ENCODE measurements at regions not wholly inside any gene's neighbourhood (a gene's known extent, or its start where the extent isn't known, plus 50 kb on each side); places are given as distances from the start of the nearest gene placed in this dataset.

- DNase-seq: peak in 1 of 2 experiments; percentile 52
- H3K9me2 ChIP-seq (ENCODE audit: insufficient read depth): no peaks in the 10 kb centered on the region
- no peak for TF ChIP-seq EZH2 (IDR thresholded peaks at IDR 0.05; ENCODE audit: low read depth)
- TF ChIP-seq CTCF (conservative IDR thresholded peaks at IDR 0.05): no peak
- H3K4me3 ChIP-seq: no peak overlapping the region
- intact Hi-C loops (cut with micrococcal nuclease; ENCODE audit: unreplicated experiment): loop anchor here (2.0 kb wide), 1 partner anchor 34 kb away; no protein-coding TSS in a partner anchor
- peak overlapping the region; percentile 59 for H2AFZ ChIP-seq
- no peaks in the 10 kb centered on the region for H3K79me2 ChIP-seq (ENCODE audit: low read depth)
- peak overlapping the region; percentile 50 for H3K4me2 ChIP-seq
- no peaks in the 10 kb centered on the region for H3K36me3 ChIP-seq (ENCODE audit: low read depth)
- peaks cover 50% of the 10 kb centered on the region for H3K4me1 ChIP-seq (replicated peaks; ENCODE audit: insufficient read depth)
- CTCF ChIA-PET: no interaction called here
- POLR2A ChIA-PET (ENCODE audit: unreplicated experiment): no interaction called here
- peak overlapping the region; percentile 70 for H3K27ac ChIP-seq
- H3K9me3 ChIP-seq (ENCODE audit: insufficient read depth, low read depth): no peaks in the 10 kb centered on the region
- H4K20me1 ChIP-seq (ENCODE audit: insufficient read depth): no peaks in the 10 kb centered on the region
- no peaks in the 10 kb centered on the region for H3K27me3 ChIP-seq (ENCODE audit: insufficient read depth, low read depth)
- no TSS peak for BruUV-seq (replicated peaks)
- H3F3A ChIP-seq (ENCODE audit: insufficient read depth, low read depth): peaks cover 29% of the 10 kb centered on the region
Measured at GRCh38 chr1:87204441-87204840, 124.2 kb upstream of the LMO4 start.

DNA sequence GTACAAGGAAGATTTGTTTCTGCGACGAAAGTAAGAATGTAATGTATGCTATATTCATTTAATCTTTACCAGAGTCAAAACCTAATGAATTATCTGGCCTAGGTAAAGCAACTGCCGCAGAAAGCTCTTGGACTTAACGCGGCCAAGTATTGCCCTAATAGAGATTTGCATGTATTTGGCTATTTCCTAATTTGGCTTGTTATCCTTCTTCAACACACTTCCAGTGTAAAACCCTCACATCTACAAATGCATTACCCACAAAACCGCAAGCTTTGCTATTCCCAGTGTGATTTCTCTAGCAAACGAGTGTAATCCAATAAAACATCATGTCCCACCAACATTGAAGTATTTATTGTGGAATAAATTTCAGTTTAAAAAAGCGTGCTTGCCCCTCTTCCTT is 123.8 kb upstream of the LMO4 start:
- intact Hi-C loops (cut with micrococcal nuclease; ENCODE audit: unreplicated experiment): loop anchor here (2.0 kb wide), 1 partner anchor 34 kb away; no protein-coding TSS in a partner anchor

GRCh38 chr1:87206044-87206831 is 122.4 kb upstream of the LMO4 start:
- Histone ChIP-seq H4K20me1 (ENCODE audit: insufficient read depth) (no peaks in the 10 kb centered on the region), H3K36me3 (ENCODE audit: low read depth) (no peaks in the 10 kb centered on the region), H3K4me2 (no peak overlapping the region), H3K79me2 (ENCODE audit: low read depth) (no peaks in the 10 kb centered on the region), H3K27ac (no peak overlapping the region), H2AFZ (no peak overlapping the region), H3K4me3 (no peak overlapping the region), H3K9me3 (ENCODE audit: insufficient read depth, low read depth) (no peaks in the 10 kb centered on the region), H3K4me1 (replicated peaks; ENCODE audit: insufficient read depth) (peaks cover 35% of the 10 kb centered on the region), H3K27me3 (ENCODE audit: insufficient read depth, low read depth) (no peaks in the 10 kb centered on the region), H3F3A (ENCODE audit: insufficient read depth, low read depth) (peaks cover 23% of the 10 kb centered on the region), H3K9me2 (ENCODE audit: insufficient read depth) (no peaks in the 10 kb centered on the region)
- TF ChIP-seq CTCF (conservative IDR thresholded peaks at IDR 0.05) (no peak), EZH2 (IDR thresholded peaks at IDR 0.05; ENCODE audit: low read depth) (no peak)
- ChIA-PET POLR2A (ENCODE audit: unreplicated experiment) (no interaction called here), CTCF (no interaction called here)
- intact Hi-C loops (cut with micrococcal nuclease; ENCODE audit: unreplicated experiment): no loop called here
- BruUV-seq (replicated peaks): no TSS peak
- DNase-seq: no peak

More for the DNA sequence above, 123.8 kb upstream of the LMO4 start:
- no peak overlapping the region for H2AFZ ChIP-seq
- DNase-seq: no peak
- H3K27me3 ChIP-seq (ENCODE audit: insufficient read depth, low read depth): no peaks in the 10 kb centered on the region
- no peak for TF ChIP-seq CTCF (conservative IDR thresholded peaks at IDR 0.05)
- no peak for TF ChIP-seq EZH2 (IDR thresholded peaks at IDR 0.05; ENCODE audit: low read depth)
- BruUV-seq (replicated peaks): no TSS peak
- peak overlapping the region; percentile 70 for H3K27ac ChIP-seq
- POLR2A ChIA-PET (ENCODE audit: unreplicated experiment): no interaction called here
- peak overlapping the region; percentile 50; the same call in 1 of the 2 replicates for H3K4me2 ChIP-seq
- no peaks in the 10 kb centered on the region for H3K36me3 ChIP-seq (ENCODE audit: low read depth)
- no peaks in the 10 kb centered on the region for H3K9me3 ChIP-seq (ENCODE audit: insufficient read depth, low read depth)
- no peaks in the 10 kb centered on the region for H4K20me1 ChIP-seq (ENCODE audit: insufficient read depth)
- no peaks in the 10 kb centered on the region for H3K79me2 ChIP-seq (ENCODE audit: low read depth)
- peaks cover 29% of the 10 kb centered on the region for H3F3A ChIP-seq (ENCODE audit: insufficient read depth, low read depth)
- no peak overlapping the region for H3K4me3 ChIP-seq
- peaks cover 47% of the 10 kb centered on the region for H3K4me1 ChIP-seq (replicated peaks; ENCODE audit: insufficient read depth)
- CTCF ChIA-PET: no interaction called here
- no peaks in the 10 kb centered on the region for H3K9me2 ChIP-seq (ENCODE audit: insufficient read depth)
